Panc1 (cell line): ENCODE measurements at regions not wholly inside any gene's neighbourhood (a gene's known extent, or its start where the extent isn't known, plus 50 kb on each side); places are given as distances from the start of the nearest gene placed in this dataset.

Experiments
- ATAC-seq: fragments of 200-7000 bp; cut with Tn5 transposase; 2 replicates; pipeline ENCODE4 v1.9.1; 2020; ENCODE audit warnings: mild to moderate bottlenecking, moderate library complexity
- BruUV-seq: library from RNA; stranded (reverse); fragments of 400-500 nt; replicated peaks from 2 replicates; lab custom pipeline; 2021; lab: Mats Ljungman, UMichigan
- CTCF ChIA-PET: fragments of 300-600 bp; sonication (Branson Sonifier 250); formaldehyde crosslinking; loops from one replicate; lab custom pipeline; 2022; ENCODE audit warnings: antibody characterized with exemption; lab: Charles Lee
- POLR2A ChIA-PET: fragments of 300-600 bp; sonication (Branson Sonifier 250); formaldehyde crosslinking; loops from one replicate; lab custom pipeline; 2022; ENCODE audit warnings: antibody characterized with exemption; lab: Charles Lee
- DNase-seq: peaks from one replicate; pipeline ENCODE4 v3.0.0-alpha.2; 2010; ENCODE audit warnings: low read depth, low spot score
- H3K27ac ChIP-seq: 2 replicates; pipeline ENCODE4 v1.5.1; 2011; ENCODE audit warnings: mild to moderate bottlenecking, low read length, inconsistent platforms
- H3K27me3 ChIP-seq: fragments of 200-500 bp; sonication (Bioruptor generic); 2 replicates; pipeline ENCODE4 v1.6.0; 2014; ENCODE audit warnings: low read length, inconsistent platforms; ENCODE audit not compliant: control insufficient read depth, insufficient read depth
- H3K36me3 ChIP-seq: fragments of 200-500 bp; sonication (Bioruptor generic); 2 replicates; pipeline ENCODE4 v1.5.1; 2014; ENCODE audit warnings: inconsistent platforms, mild to moderate bottlenecking, low read length, moderate library complexity; ENCODE audit not compliant: control insufficient read depth, insufficient read depth
- H3K4me1 ChIP-seq: 2 replicates; pipeline ENCODE4 v1.5.1; 2011; ENCODE audit warnings: inconsistent platforms, mild to moderate bottlenecking, low read length, moderate library complexity; ENCODE audit not compliant: control insufficient read depth, insufficient read depth
- H3K4me3 ChIP-seq, 2 experiments: 2 replicates each; pipeline ENCODE4 v1.5.1; 2011 to 2012; ENCODE audit warnings: low read depth in 2 of 2, low read length in 2 of 2, mild to moderate bottlenecking in 2 of 2, inconsistent platforms in 1 of 2, moderate library complexity in 1 of 2
- H3K9me3 ChIP-seq: fragments of 200-500 bp; sonication (Bioruptor generic); 2 replicates; pipeline ENCODE4 v1.5.1; 2014; ENCODE audit warnings: low read depth, mild to moderate bottlenecking, inconsistent platforms, low read length, moderate library complexity; ENCODE audit not compliant: control insufficient read depth, insufficient read depth
- POLR2AphosphoS5 ChIP-seq: IDR thresholded peaks from 2 replicates; pipeline ENCODE4 v1.6.1; 2012; ENCODE audit warnings: mild to moderate bottlenecking, low read depth, low read length, moderate library complexity
- SIN3A ChIP-seq: IDR thresholded peaks from 2 replicates; pipeline ENCODE4 v1.6.1; 2012; ENCODE audit warnings: low read depth, mild to moderate bottlenecking, low read length, moderate library complexity, borderline replicate concordance; ENCODE audit not compliant: insufficient read depth
- TCF7L2 ChIP-seq: IDR thresholded peaks from 2 replicates; pipeline ENCODE4 v1.6.1; 2011; ENCODE audit warnings: mild to moderate bottlenecking, low read depth, low read length, inconsistent platforms
- in situ Hi-C: cut with HindIII; loops from 2 replicates; pipeline ENCODE4 v1.10.0; 2016; ENCODE audit warnings: low sequenced_read_pairs, low pct_unique_long_range_greater_than_20kb
- intact Hi-C: fragments of 100-400 bp; cut with micrococcal nuclease; formaldehyde crosslinking; loops from one replicate; pipeline ENCODE4 v1.10.0; 2022; ENCODE audit not compliant: unreplicated experiment
- TF ChIP-seq, protein P1 (sequence below): fragments of 450-650 bp; IDR thresholded peaks from 2 replicates; pipeline ENCODE4 v1.5.1; 2017; ENCODE audit warnings: mild to moderate bottlenecking
- TF ChIP-seq, protein P2 (sequence below), 2 experiments: IDR thresholded peaks; 2 replicates each; pipeline ENCODE4 v1.6.1; 2011 to 2012; ENCODE audit warnings: low read depth in 2 of 2, control low read depth in 1 of 2, low read length in 1 of 2, mild to moderate bottlenecking in 1 of 2, moderate library complexity in 1 of 2; ENCODE audit not compliant: insufficient read depth in 1 of 2

DNA sequence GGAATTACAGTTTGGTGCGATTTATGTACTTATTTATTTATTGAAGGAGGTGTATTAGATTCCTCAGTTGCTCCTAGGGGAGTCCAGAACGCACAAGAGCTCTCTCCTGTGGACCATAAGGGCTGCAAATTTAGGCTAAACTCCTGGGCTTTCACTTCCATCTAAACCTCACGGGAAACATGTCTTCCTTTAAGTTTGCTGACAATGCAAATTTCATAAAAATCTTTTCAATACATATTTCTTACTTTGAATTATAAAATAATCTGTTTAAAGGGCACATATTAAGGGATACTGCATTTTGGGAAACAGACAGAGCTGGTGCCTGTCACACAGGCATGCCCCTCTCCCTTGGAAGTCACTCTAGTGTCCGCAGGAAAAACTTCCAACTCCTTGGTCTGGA, 438.0 kb upstream of the CPEB2 start:
- in situ Hi-C loops (no loop called here), intact Hi-C loops (no loop called here)
- Histone ChIP-seq H3K27ac (no peak overlapping the region), H3K4me3 (no peak overlapping the region), H3K36me3 (no peaks in the 10 kb centered on the region), H3K4me1 (no peaks in the 10 kb centered on the region), H3K27me3 (no peaks in the 10 kb centered on the region), H3K9me3 (no peaks in the 10 kb centered on the region)
- ChIA-PET POLR2A (no interaction called here), CTCF (no interaction called here)
- DNase-seq, result no peak
- no TSS peak for BruUV-seq
- TF ChIP-seq TCF7L2, result no peak
- no peak for TF ChIP-seq SIN3A
- no peak for TF ChIP-seq POLR2AphosphoS5
- TF ChIP-seq, protein P1, sequence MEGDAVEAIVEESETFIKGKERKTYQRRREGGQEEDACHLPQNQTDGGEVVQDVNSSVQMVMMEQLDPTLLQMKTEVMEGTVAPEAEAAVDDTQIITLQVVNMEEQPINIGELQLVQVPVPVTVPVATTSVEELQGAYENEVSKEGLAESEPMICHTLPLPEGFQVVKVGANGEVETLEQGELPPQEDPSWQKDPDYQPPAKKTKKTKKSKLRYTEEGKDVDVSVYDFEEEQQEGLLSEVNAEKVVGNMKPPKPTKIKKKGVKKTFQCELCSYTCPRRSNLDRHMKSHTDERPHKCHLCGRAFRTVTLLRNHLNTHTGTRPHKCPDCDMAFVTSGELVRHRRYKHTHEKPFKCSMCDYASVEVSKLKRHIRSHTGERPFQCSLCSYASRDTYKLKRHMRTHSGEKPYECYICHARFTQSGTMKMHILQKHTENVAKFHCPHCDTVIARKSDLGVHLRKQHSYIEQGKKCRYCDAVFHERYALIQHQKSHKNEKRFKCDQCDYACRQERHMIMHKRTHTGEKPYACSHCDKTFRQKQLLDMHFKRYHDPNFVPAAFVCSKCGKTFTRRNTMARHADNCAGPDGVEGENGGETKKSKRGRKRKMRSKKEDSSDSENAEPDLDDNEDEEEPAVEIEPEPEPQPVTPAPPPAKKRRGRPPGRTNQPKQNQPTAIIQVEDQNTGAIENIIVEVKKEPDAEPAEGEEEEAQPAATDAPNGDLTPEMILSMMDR, result no peak
- ATAC-seq, result no peak

DNA sequence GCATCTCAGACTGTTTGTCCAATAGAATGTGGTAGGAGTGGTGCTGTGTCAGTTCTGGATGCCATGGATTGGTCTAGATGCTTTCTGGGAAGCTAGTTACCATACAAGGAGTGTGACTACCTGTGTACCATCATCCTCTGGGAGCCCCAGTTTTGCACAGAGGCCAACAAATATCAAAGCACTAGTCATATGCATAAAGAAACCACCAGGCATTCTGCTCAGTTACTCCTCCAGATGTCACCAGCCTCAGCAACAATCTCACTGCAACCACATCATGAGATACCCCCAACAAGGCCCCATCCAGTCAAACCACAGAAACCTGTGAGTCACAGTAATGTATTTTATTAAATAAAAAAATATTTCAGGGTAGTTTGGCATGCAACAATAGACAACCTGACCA, 435.8 kb upstream of the CPEB2 start:
- Histone ChIP-seq H3K27me3 (no peaks in the 10 kb centered on the region), H3K36me3 (no peaks in the 10 kb centered on the region), H3K4me3 (no peak overlapping the region), H3K27ac (no peak overlapping the region), H3K4me1 (no peaks in the 10 kb centered on the region), H3K9me3 (no peaks in the 10 kb centered on the region)
- in situ Hi-C loops, result no loop called here
- ATAC-seq, result no peak
- no peak for DNase-seq
- intact Hi-C loops, result no loop called here
- BruUV-seq, result no TSS peak
- ChIA-PET POLR2A (no interaction called here), CTCF (no interaction called here)
- TF ChIP-seq TCF7L2 (no peak), POLR2AphosphoS5 (no peak), SIN3A (no peak)
- TF ChIP-seq, protein P1, result no peak
- TF ChIP-seq, protein P2, sequence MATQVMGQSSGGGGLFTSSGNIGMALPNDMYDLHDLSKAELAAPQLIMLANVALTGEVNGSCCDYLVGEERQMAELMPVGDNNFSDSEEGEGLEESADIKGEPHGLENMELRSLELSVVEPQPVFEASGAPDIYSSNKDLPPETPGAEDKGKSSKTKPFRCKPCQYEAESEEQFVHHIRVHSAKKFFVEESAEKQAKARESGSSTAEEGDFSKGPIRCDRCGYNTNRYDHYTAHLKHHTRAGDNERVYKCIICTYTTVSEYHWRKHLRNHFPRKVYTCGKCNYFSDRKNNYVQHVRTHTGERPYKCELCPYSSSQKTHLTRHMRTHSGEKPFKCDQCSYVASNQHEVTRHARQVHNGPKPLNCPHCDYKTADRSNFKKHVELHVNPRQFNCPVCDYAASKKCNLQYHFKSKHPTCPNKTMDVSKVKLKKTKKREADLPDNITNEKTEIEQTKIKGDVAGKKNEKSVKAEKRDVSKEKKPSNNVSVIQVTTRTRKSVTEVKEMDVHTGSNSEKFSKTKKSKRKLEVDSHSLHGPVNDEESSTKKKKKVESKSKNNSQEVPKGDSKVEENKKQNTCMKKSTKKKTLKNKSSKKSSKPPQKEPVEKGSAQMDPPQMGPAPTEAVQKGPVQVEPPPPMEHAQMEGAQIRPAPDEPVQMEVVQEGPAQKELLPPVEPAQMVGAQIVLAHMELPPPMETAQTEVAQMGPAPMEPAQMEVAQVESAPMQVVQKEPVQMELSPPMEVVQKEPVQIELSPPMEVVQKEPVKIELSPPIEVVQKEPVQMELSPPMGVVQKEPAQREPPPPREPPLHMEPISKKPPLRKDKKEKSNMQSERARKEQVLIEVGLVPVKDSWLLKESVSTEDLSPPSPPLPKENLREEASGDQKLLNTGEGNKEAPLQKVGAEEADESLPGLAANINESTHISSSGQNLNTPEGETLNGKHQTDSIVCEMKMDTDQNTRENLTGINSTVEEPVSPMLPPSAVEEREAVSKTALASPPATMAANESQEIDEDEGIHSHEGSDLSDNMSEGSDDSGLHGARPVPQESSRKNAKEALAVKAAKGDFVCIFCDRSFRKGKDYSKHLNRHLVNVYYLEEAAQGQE (IDR thresholded peaks at IDR 0.05; ENCODE audit: insufficient read depth in 1 of 2, low read depth in 2 of 2, low read length in 1 of 2), result no peak
